ENCODE measurements at regions not wholly inside any gene's neighbourhood (a gene's known extent, or its start where the extent isn't known, plus 50 kb on each side); places are given as distances from the start of the nearest gene placed in this dataset.

GRCh38 chr1:56355918-56356317 lies 223.4 kb downstream of the PLPP3 start:
- DNase-seq, result no peak
- H3K4me1 ChIP-seq (replicated peaks; ENCODE audit: insufficient read depth), result no peaks in the 10 kb centered on the region
- no peak overlapping the region for H2AFZ ChIP-seq
- no peaks in the 10 kb centered on the region for H3K9me2 ChIP-seq (ENCODE audit: insufficient read depth)
- no peaks in the 10 kb centered on the region for H3K36me3 ChIP-seq (ENCODE audit: low read depth)
- H3K27ac ChIP-seq, result no peak overlapping the region
- no peaks in the 10 kb centered on the region for H3K9me3 ChIP-seq (ENCODE audit: insufficient read depth, low read depth)
- TF ChIP-seq, protein P1, sequence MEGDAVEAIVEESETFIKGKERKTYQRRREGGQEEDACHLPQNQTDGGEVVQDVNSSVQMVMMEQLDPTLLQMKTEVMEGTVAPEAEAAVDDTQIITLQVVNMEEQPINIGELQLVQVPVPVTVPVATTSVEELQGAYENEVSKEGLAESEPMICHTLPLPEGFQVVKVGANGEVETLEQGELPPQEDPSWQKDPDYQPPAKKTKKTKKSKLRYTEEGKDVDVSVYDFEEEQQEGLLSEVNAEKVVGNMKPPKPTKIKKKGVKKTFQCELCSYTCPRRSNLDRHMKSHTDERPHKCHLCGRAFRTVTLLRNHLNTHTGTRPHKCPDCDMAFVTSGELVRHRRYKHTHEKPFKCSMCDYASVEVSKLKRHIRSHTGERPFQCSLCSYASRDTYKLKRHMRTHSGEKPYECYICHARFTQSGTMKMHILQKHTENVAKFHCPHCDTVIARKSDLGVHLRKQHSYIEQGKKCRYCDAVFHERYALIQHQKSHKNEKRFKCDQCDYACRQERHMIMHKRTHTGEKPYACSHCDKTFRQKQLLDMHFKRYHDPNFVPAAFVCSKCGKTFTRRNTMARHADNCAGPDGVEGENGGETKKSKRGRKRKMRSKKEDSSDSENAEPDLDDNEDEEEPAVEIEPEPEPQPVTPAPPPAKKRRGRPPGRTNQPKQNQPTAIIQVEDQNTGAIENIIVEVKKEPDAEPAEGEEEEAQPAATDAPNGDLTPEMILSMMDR (conservative IDR thresholded peaks at IDR 0.05), result no peak
- no peak for TF ChIP-seq EZH2 (IDR thresholded peaks at IDR 0.05; ENCODE audit: low read depth)
- no peaks in the 10 kb centered on the region for H3K27me3 ChIP-seq (ENCODE audit: insufficient read depth, low read depth)
- no TSS peak for BruUV-seq (replicated peaks)
- intact Hi-C loops (cut with micrococcal nuclease; ENCODE audit: unreplicated experiment), result no loop called here
- H3K4me3 ChIP-seq, result no peak overlapping the region
- CTCF ChIA-PET, result no interaction called here
- no peaks in the 10 kb centered on the region for H3K79me2 ChIP-seq (ENCODE audit: low read depth)
- no peaks in the 10 kb centered on the region for H4K20me1 ChIP-seq (ENCODE audit: insufficient read depth)
- POLR2A ChIA-PET (ENCODE audit: unreplicated experiment), result no interaction called here
- no peak overlapping the region for H3K4me2 ChIP-seq
- H3F3A ChIP-seq (ENCODE audit: insufficient read depth, low read depth), result no peaks in the 10 kb centered on the region

- Histone ChIP-seq H3K9me2 (ENCODE audit: insufficient read depth) (no peaks in the 10 kb centered on the region), H3K27ac (no peak overlapping the region), H3K4me2 (no peak overlapping the region), H4K20me1 (ENCODE audit: insufficient read depth) (no peaks in the 10 kb centered on the region), H2AFZ (no peak overlapping the region), H3F3A (ENCODE audit: insufficient read depth, low read depth) (no peaks in the 10 kb centered on the region), H3K4me3 (no peak overlapping the region), H3K4me1 (replicated peaks; ENCODE audit: insufficient read depth) (no peaks in the 10 kb centered on the region), H3K36me3 (ENCODE audit: low read depth) (no peaks in the 10 kb centered on the region), H3K27me3 (ENCODE audit: insufficient read depth, low read depth) (no peaks in the 10 kb centered on the region), H3K9me3 (ENCODE audit: insufficient read depth, low read depth) (no peaks in the 10 kb centered on the region), H3K79me2 (ENCODE audit: low read depth) (no peaks in the 10 kb centered on the region)
- ChIA-PET POLR2A (ENCODE audit: unreplicated experiment) (no interaction called here), CTCF (no interaction called here)
- DNase-seq, result no peak
- intact Hi-C loops (cut with micrococcal nuclease; ENCODE audit: unreplicated experiment), result no loop called here
- BruUV-seq (replicated peaks), result no TSS peak
- TF ChIP-seq, protein P1 (conservative IDR thresholded peaks at IDR 0.05), result no peak
- no peak for TF ChIP-seq EZH2 (IDR thresholded peaks at IDR 0.05; ENCODE audit: low read depth)
These were observed 223.9 kb downstream of the PLPP3 start for GRCh38 chr1:56355422-56355821.

DNA sequence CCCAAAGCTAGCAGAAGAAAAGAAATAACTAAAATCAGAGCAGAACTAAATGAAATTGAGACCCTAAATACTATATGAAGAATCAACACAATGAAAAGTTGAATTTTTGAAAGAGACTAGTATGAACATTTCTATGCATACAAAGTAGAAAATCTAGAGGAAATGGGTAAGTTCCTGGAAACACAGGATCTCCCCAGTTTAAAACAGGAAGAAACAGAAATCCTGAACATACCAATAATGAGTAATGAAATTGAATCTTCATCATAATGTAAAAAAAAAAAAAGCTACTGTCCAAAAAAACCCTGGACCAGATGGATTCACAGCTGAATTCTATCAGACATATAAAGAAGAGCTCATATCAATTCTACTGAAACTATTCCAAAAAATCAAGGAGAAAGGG lies 233.5 kb downstream of the PLPP3 start:
- no peaks in the 10 kb centered on the region for H3F3A ChIP-seq (ENCODE audit: insufficient read depth, low read depth)
- ChIA-PET POLR2A (ENCODE audit: unreplicated experiment) (interaction anchor here (0.5 to 0.6 kb wide), 3 partner anchors 113 to 459 kb away, joined by 4 to 5 read pairs (median 4); no protein-coding TSS in a partner anchor), CTCF (no interaction called here)
- intact Hi-C loops (cut with micrococcal nuclease; ENCODE audit: unreplicated experiment), result no loop called here
- no peaks in the 10 kb centered on the region for H3K27me3 ChIP-seq (ENCODE audit: insufficient read depth, low read depth)
- no peaks in the 10 kb centered on the region for H3K9me2 ChIP-seq (ENCODE audit: insufficient read depth)
- no peak overlapping the region for H3K27ac ChIP-seq
- H3K4me2 ChIP-seq, result no peak overlapping the region
- no peak overlapping the region for H2AFZ ChIP-seq
- DNase-seq, result no peak
- TF ChIP-seq, protein P1 (conservative IDR thresholded peaks at IDR 0.05), result no peak
- no peaks in the 10 kb centered on the region for H3K79me2 ChIP-seq (ENCODE audit: low read depth)
- no peak overlapping the region for H3K4me3 ChIP-seq
- no peaks in the 10 kb centered on the region for H4K20me1 ChIP-seq (ENCODE audit: insufficient read depth)
- H3K9me3 ChIP-seq (ENCODE audit: insufficient read depth, low read depth), result no peaks in the 10 kb centered on the region
- H3K4me1 ChIP-seq (replicated peaks; ENCODE audit: insufficient read depth), result no peaks in the 10 kb centered on the region
- H3K36me3 ChIP-seq (ENCODE audit: low read depth), result no peaks in the 10 kb centered on the region
- BruUV-seq (replicated peaks), result no TSS peak
